Jurkat, Clone E6-1 (cell line): ENCODE measurements at regions not wholly inside any gene's neighbourhood (a gene's known extent, or its start where the extent isn't known, plus 50 kb on each side); places are given as distances from the start of the nearest gene placed in this dataset.

Experiments used
- DNase-seq: peaks from one replicate; pipeline ENCODE4 v3.0.0-alpha.2; 2011; ENCODE audit warnings: low read depth, low spot score
- H3K4me3 ChIP-seq: 2 replicates; pipeline ENCODE4 v1.5.1; 2011; ENCODE audit warnings: mild to moderate bottlenecking, low read length, control low read depth, moderate library complexity

DNA sequence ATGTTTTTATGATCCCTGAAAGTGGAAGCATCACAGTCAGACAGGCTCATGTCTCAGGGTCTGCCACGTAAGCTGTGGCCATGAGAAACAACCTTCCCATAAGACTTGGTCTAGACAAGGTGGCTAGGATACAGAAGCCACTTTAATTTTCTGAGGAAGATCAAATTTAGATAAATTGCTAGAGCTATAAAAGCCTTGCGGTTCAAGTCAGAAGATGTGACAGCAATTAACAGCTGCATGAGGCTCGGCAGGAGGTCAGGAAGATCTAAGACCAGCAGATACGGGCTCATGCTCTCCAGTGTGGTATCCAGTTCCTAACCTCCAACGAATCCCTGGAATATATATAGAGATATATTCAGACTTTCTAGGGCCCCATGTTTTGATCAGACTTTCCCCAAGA is 577.1 kb downstream of the PLPP3 start:
- no peak overlapping the region for H3K4me3 ChIP-seq
- no peak for DNase-seq

GRCh38 chr1:56000424-56000823 is 578.9 kb downstream of the PLPP3 start:
- DNase-seq: no peak
- H3K4me3 ChIP-seq: no peak overlapping the region

GRCh38 chr1:55997536-55997935 is 581.8 kb downstream of the PLPP3 start:
- DNase-seq: no peak
- H3K4me3 ChIP-seq: no peak overlapping the region

- no peak overlapping the region for H3K4me3 ChIP-seq
- no peak for DNase-seq
Observed at GRCh38 chr1:55993646-55994318, 585.6 kb downstream of the PLPP3 start.

- H3K4me3 ChIP-seq: no peak overlapping the region
- DNase-seq: no peak
Observed at GRCh38 chr1:55990007-55990406, 589.4 kb downstream of the PLPP3 start.

DNA sequence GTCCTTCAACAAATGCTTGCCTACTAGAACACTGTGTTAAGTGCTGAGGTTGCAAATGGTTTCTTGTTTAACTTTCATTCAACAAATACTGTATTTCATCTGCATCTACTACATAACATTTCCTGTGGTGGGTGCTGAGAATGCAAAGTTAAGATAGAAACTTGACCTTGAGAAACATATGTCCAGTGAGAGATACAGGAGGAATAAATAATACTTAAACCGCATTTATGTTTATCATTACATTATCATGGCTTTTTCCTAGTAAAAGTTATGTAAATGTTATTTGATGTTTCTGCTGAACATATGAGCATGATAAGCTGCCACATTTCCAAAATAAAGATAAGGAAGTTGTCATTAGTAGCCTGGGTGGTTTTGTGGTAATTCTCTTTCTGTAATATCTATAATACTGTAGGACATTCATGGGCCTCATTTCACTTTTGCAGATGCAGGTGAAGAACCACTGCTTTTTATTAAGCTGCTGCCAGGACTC is 590.4 kb downstream of the PLPP3 start:
- H3K4me3 ChIP-seq: no peak overlapping the region
- no peak for DNase-seq

DNA sequence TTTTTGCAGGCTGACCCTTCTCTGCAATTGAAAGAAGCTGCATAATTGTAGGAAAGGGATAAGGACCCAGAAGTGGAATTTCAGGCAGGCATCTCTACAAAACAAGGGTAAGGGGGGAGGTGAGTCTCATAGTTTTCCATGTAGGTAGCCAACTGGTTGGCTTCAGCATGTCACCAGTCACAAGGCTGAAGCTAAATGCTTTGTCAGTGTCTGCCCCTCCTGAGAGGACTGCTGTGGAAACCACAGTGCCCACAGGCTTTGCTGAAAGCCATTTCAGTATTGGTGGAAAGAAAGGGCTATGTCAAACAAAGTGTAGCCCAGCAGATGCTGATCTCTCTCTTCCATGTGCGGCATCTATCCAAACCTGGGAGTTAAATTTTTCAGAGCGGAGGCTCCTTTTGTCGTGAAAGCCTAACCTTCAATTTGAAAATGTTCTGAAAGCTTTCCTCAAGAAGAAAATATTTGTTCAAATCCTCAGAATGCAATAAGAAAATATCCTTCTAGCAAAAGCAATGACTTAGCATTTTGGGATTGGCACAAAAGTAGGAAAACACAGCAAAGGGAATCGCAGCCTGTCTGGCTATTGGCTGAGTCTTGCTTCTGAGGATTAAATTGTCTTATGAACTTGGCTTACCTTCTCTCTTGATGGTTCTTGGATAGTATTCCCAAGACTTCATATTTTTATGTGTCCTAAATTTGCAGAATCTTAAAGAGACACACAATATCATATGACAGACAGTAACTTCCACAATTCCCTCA is 591.7 kb downstream of the PLPP3 start:
- H3K4me3 ChIP-seq: no peak overlapping the region
- DNase-seq: no peak

DNA sequence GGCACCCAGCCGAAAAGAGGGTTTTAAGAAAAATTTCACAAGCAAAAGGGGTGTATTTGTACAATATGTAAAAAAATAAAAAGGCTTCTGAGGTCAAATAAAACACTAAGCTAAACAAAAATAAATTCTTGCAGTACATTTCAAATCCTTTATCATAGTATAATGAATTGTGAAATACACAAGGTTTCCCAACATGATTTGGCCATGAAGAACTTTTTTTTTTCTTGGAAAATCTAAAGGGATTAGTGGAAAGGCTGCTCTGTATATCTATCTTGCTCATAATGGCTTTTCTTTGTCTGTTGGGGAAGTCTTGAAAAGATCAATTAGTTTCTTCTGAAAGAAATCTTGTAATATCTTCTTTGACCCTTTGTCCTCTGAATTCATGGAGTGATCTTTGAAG is 593.4 kb downstream of the PLPP3 start:
- H3K4me3 ChIP-seq: no peak overlapping the region
- no peak for DNase-seq

DNA sequence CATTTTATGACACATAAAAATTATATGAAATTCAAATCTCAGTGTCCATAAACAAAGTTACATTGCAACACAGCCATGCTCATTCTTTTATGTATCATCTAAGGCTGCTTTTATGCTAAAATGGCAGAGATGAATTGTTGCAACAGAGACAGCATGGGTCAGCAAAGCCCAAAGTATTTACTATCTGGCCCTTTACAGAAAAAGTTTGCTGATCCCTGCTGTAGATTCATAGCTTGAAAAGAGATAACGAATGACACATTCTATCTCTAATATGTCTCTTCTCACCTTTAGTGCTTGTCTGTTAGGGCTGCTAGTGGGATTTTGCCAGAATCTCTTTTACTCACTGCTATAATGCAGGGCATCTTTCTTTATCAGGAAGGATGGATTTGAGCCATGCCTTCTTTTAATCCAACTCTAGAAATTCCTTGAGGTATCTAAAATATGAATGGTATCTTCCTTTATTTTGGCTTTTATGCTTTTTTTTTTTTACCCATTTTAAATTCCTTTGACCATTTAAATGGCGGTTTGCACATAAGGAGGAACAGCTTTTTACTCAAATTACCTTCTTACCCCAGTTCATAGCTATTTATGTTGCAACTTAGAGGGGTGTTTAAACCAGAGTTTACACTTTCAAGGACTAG is 598.2 kb downstream of the PLPP3 start:
- DNase-seq: no peak
- no peak overlapping the region for H3K4me3 ChIP-seq

GRCh38 chr1:55980582-55980981 is 598.8 kb downstream of the PLPP3 start:
- no peak for DNase-seq
- H3K4me3 ChIP-seq: no peak overlapping the region

GRCh38 chr1:55974714-55975441 is 604.5 kb downstream of the PLPP3 start:
- no peak for DNase-seq
- no peak overlapping the region for H3K4me3 ChIP-seq

DNA sequence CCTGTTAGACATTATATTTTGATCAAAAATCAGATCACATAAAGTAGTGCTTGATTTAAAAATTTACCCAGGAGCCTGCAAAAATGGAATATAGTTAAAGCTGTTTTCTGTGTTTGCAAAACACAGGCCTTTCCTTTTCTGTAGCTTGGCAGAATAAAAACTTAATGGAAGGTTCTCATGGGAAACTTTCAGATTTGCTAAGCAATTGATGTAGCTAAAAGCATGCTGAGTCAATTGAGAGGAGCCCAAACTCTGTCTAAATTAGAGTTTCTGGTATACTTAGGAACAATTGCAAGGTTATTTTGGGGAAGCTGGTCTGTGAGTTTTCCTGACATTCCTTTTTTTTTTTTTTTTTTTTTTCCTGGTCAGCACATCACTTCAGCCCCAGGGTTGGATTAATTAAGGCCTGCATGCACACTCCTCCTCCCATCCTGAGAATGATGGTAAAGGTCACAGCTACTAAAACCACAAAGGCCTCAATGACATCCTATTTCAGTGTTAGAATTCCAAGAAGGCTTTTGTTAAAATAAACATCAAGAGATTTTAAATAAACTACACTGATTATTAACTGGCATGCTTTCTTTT is 608.7 kb downstream of the PLPP3 start:
- DNase-seq: no peak
- no peak overlapping the region for H3K4me3 ChIP-seq

GRCh38 chr1:55969322-55969721 is 610.0 kb downstream of the PLPP3 start:
- no peak overlapping the region for H3K4me3 ChIP-seq
- DNase-seq: no peak

DNA sequence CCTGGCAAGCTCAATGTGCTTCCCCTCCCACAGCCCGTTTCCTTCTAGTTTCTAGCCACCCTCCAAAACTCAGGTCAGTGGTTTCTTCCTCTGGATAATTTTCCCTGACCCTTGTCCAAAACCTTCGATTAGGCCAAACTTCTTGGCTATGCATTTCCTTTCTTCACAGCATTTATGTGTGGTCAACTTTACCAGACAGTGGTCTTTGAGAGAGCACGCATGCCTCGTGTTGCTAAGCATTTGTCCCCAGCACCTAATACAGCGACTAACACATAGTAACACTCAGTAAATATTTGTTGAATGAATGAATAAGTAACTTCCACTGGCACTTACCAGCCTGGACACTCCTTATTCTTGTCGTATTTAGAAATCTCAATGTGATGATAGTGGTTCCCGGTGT is 610.7 kb downstream of the PLPP3 start:
- no peak overlapping the region for H3K4me3 ChIP-seq
- DNase-seq: no peak

DNA sequence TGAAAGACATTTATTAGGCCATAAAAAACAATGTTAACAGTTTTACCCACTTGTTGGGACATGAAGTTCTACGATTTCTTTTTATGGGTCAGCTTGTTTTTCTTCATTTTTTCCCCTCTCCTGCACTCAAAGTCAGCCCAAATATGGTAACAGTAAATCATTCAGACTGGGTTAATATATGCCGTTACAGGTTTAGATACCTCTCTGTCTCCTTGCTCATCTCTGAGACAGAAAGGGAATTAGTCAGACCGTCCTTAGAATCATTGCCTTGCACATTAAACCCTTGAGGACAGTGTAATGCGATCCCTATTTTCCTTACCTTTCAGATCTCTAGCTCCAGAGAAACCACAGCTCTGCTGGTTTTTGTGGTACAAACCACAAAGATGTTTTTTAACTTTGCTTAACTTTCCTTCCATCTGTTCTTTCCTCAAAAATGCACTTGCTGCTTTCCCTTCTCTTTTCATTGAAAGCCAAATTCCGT is 613.3 kb downstream of the PLPP3 start:
- no peak for DNase-seq
- H3K4me3 ChIP-seq: no peak overlapping the region

GRCh38 chr1:55962472-55962871 is 616.9 kb downstream of the PLPP3 start:
- DNase-seq: no peak
- no peak overlapping the region for H3K4me3 ChIP-seq

DNA sequence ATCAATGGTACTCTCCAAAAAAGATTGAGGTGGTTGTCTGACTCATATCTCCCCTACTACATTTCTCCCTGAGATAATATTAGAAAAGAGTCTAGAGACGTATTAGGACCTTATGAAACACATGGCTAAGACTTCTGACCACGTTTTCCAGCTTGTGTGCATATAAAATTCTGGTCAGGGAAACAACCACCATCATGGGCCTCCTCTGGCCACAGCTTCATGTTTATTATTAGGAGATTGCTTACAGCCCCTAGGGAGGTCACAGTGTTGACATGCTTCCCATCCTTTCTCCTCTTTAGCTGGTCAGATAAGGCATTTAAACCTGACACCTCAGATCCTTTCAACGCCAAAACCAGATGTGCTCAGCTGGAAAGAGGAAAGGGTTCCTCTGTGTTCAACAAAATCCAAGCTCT is 620.2 kb downstream of the PLPP3 start:
- no peak for DNase-seq
- H3K4me3 ChIP-seq: no peak overlapping the region

- H3K4me3 ChIP-seq: no peak overlapping the region
- peak; percentile 30 for DNase-seq
Observed at GRCh38 chr1:55958498-55958897, 620.9 kb downstream of the PLPP3 start.

GRCh38 chr1:55957276-55957675 is 622.1 kb downstream of the PLPP3 start:
- no peak for DNase-seq
- no peak overlapping the region for H3K4me3 ChIP-seq
